SK-N-SH (cell line): ENCODE measurements at regions not wholly inside any gene's neighbourhood (a gene's known extent, or its start where the extent isn't known, plus 50 kb on each side); places are given as distances from the start of the nearest gene placed in this dataset.

Experiments
- CTCF ChIA-PET: fragments of 300-600, 350-600 bp; formaldehyde crosslinking; extraction: SDS; loops from one replicate; lab custom pipeline; 2021; lab: Yijun Ruan, JAX
- POLR2A ChIA-PET: fragments of 350-600 bp; sonication (Branson Sonifier 250); formaldehyde crosslinking; extraction: SDS; loops from one replicate; lab custom pipeline; 2020; ENCODE audit warnings: antibody characterized with exemption, inconsistent platforms; lab: Yijun Ruan, JAX
- DNase-seq: peaks from one replicate; pipeline ENCODE4 v3.0.0; 2012
- H2AFZ ChIP-seq: fragments of 200-600 bp; sonication (generic); 2 replicates; pipeline ENCODE4 v1.8.1; 2016; ENCODE audit warnings: antibody characterized with exemption, mild to moderate bottlenecking, low read depth
- H3F3A ChIP-seq: fragments of 200-600 bp; sonication (generic); replicated peaks from 2 replicates; pipeline ENCODE3; 2016; ENCODE audit warnings: antibody characterized with exemption, mild to moderate bottlenecking; ENCODE audit not compliant: insufficient read depth
- H3K27ac ChIP-seq, 2 experiments: fragments of 200-500 bp in 1 of 2; fragments of 200-600 bp in 1 of 2; sonication (Bioruptor generic) in 1 of 2; sonication (generic), shearing (Covaris generic) in 1 of 2; 2 replicates each; pipeline versions ENCODE4 v1.5.1 to v1.6.1; 2014 to 2016; ENCODE audit warnings: low read depth in 2 of 2, inconsistent platforms in 1 of 2, low read length in 1 of 2, mild to moderate bottlenecking in 1 of 2, mixed read lengths in 1 of 2
- H3K27me3 ChIP-seq: fragments of 200-600 bp; sonication (generic), shearing (Covaris generic); 2 replicates; pipeline ENCODE4 v1.6.1; 2016; ENCODE audit warnings: mixed run types; ENCODE audit not compliant: insufficient read depth
- H3K36me3 ChIP-seq, 2 experiments: fragments of 200-500 bp in 1 of 2; fragments of 200-600 bp in 1 of 2; sonication (Bioruptor generic) in 1 of 2; sonication (generic) in 1 of 2; replicated peaks in 1 of 2; 2 replicates each; pipeline versions ENCODE3 to v1.5.1; 2014 to 2016; ENCODE audit warnings: low read length in 1 of 2, mild to moderate bottlenecking in 1 of 2; ENCODE audit not compliant: insufficient read depth in 2 of 2, control insufficient read depth in 1 of 2
- H3K4me1 ChIP-seq, 2 experiments: fragments of 200-500 bp in 1 of 2; fragments of 200-600 bp in 1 of 2; sonication (Bioruptor generic) in 1 of 2; sonication (generic), shearing (Covaris generic) in 1 of 2; 2 replicates each; pipeline versions ENCODE4 v1.5.1 to v1.6.1; 2014 to 2016; ENCODE audit warnings: low read depth in 1 of 2, low read length in 1 of 2, mixed run types in 1 of 2; ENCODE audit not compliant: insufficient read depth in 2 of 2, control insufficient read depth in 1 of 2
- H3K4me2 ChIP-seq: fragments of 200-600 bp; sonication (generic), shearing (Covaris generic); 2 replicates; pipeline ENCODE4 v1.6.1; 2017; ENCODE audit warnings: mixed run types
- H3K4me3 ChIP-seq, 2 experiments: fragments of 200-500 bp in 1 of 2; fragments of 200-600 bp in 1 of 2; sonication (Bioruptor generic) in 1 of 2; sonication (generic), shearing (Covaris generic) in 1 of 2; 2 replicates each; pipeline versions ENCODE4 v1.5.1 to v1.8.1; 2014 to 2016; ENCODE audit warnings: low read depth in 2 of 2, inconsistent platforms in 1 of 2, low read length in 1 of 2, mild to moderate bottlenecking in 1 of 2, mixed read lengths in 1 of 2, moderate library complexity in 1 of 2
- H3K79me2 ChIP-seq: fragments of 200-600 bp; sonication (generic); 2 replicates; pipeline ENCODE4 v1.8.1; 2017; ENCODE audit warnings: mild to moderate bottlenecking; ENCODE audit not compliant: insufficient read depth
- H3K9ac ChIP-seq: fragments of 200-600 bp; sonication (generic); 2 replicates; pipeline ENCODE4 v1.6.1; 2017; ENCODE audit warnings: mixed run types
- H3K9me2 ChIP-seq: fragments of 200-600 bp; sonication (generic); 2 replicates; pipeline ENCODE4 v1.6.1; 2017; ENCODE audit warnings: mixed run types
- H3K9me3 ChIP-seq: fragments of 200-600 bp; sonication (generic); 2 replicates; pipeline ENCODE4 v1.6.1; 2017; ENCODE audit warnings: mixed run types, mild to moderate bottlenecking, moderate library complexity
- H4K20me1 ChIP-seq: fragments of 200-600 bp; sonication (generic); 2 replicates; pipeline ENCODE4 v1.6.1; 2017; ENCODE audit warnings: mild to moderate bottlenecking, mixed run types; ENCODE audit not compliant: insufficient read depth
- CTCF ChIP-seq: fragments of 200-600 bp; sonication (generic); IDR thresholded peaks from 2 replicates; pipeline ENCODE4 v1.6.1; 2017; ENCODE audit warnings: antibody characterized with exemption, mild to moderate bottlenecking, moderate library complexity
- EP300 ChIP-seq, 2 experiments: IDR thresholded peaks; 2 replicates each; pipeline versions ENCODE4 v1.4.0 to v1.6.1; 2012; ENCODE audit warnings: borderline replicate concordance in 1 of 2, low read depth in 1 of 2, low read length in 1 of 2
- EZH2phosphoT487 ChIP-seq: fragments of 200-600 bp; sonication (generic); IDR thresholded peaks from 2 replicates; pipeline ENCODE4 v1.6.1; 2017; ENCODE audit warnings: low read depth, mixed run types, mild to moderate bottlenecking, antibody characterized with exemption, moderate library complexity, borderline replicate concordance
- FOXJ3 ChIP-seq: sonication (generic); formaldehyde crosslinking; IDR thresholded peaks from 2 replicates; pipeline ENCODE4 v1.5.1; 2020; ENCODE audit warnings: mild to moderate bottlenecking, missing genetic modification reagents
- FOXM1 ChIP-seq: IDR thresholded peaks from 2 replicates; pipeline ENCODE4 v1.4.0; 2012; ENCODE audit warnings: low read depth, mild to moderate bottlenecking
- IRF3 ChIP-seq: fragments of 150-350 bp; IDR thresholded peaks from 2 replicates; pipeline ENCODE4 v1.6.1; 2016; ENCODE audit warnings: mild to moderate bottlenecking, low read depth, low read length
- MAX ChIP-seq: IDR thresholded peaks from 2 replicates; pipeline ENCODE4 v1.4.0; 2012; ENCODE audit warnings: low read depth
- MEF2A ChIP-seq: IDR thresholded peaks from 2 replicates; pipeline ENCODE4 v1.4.0; 2012; ENCODE audit warnings: low read depth, borderline replicate concordance
- MXI1 ChIP-seq: IDR thresholded peaks from 2 replicates; pipeline ENCODE4 v1.6.1; 2012; ENCODE audit warnings: mild to moderate bottlenecking, low read depth, low read length, improper control_type of control experiment
- NFIC ChIP-seq: IDR thresholded peaks from 2 replicates; pipeline ENCODE4 v1.4.0; 2012; ENCODE audit warnings: borderline replicate concordance
- RAD21 ChIP-seq: IDR thresholded peaks from 2 replicates; pipeline ENCODE4 v1.6.1; 2012; ENCODE audit warnings: mild to moderate bottlenecking, low read length
- RCOR1 ChIP-seq: fragments of 150-350 bp; IDR thresholded peaks from 2 replicates; pipeline ENCODE4 v1.6.1; 2017; ENCODE audit warnings: antibody characterized with exemption, low read length
- REST ChIP-seq: IDR thresholded peaks from 2 replicates; pipeline ENCODE4 v1.6.1; 2012; ENCODE audit warnings: mild to moderate bottlenecking, low read depth, low read length, moderate library complexity
- USF2 ChIP-seq: fragments of 150-350 bp; IDR thresholded peaks from 2 replicates; pipeline ENCODE4 v1.6.1; 2017; ENCODE audit warnings: antibody characterized with exemption, low read length, low read depth, borderline replicate concordance
- ZBTB33 ChIP-seq: IDR thresholded peaks from 2 replicates; pipeline ENCODE4 v1.4.0; 2012; ENCODE audit warnings: low read depth, borderline replicate concordance
- WGBS: methylation state at CpG from one replicate; pipeline ENCODE4 v1.1.6; 2017; ENCODE audit warnings: low lambda C conversion rate; 5-methylcytosine and 5-hydroxymethylcytosine counted together

- no peak for DNase-seq
- Histone ChIP-seq H4K20me1 (no peaks in the 10 kb centered on the region), H3F3A (peaks cover 50% of the 10 kb centered on the region), H3K4me2 (0 out of 2 replicates have a peak overlapping the region, but pooled peaks have one; percentile 1), H3K9ac (no peak overlapping the region), H3K4me3 (no peak overlapping the region), H3K4me1 (peaks cover 4 to 74% of the 10 kb centered on the region in 2 experiments), H3K79me2 (no peaks in the 10 kb centered on the region), H3K9me3 (no peaks in the 10 kb centered on the region), H3K27ac (peak overlapping the region in 1 of 2 experiments; percentile 64; a peak in 1 of 4 replicates), H3K27me3 (no peaks in the 10 kb centered on the region), H3K9me2 (no peaks in the 10 kb centered on the region), H3K36me3 (no peaks in the 10 kb centered on the region), H2AFZ (peak overlapping the region; percentile 67)
- ChIA-PET POLR2A (no interaction called here), CTCF (no interaction called here)
- TF ChIP-seq MXI1 = no peak
- no peak for TF ChIP-seq ZBTB33
- TF ChIP-seq RCOR1 = no peak
- no peak for TF ChIP-seq CTCF
- no peak for TF ChIP-seq RAD21
- no peak for TF ChIP-seq USF2
- no peak for TF ChIP-seq EP300 (IDR thresholded peaks at IDR 0.05; ENCODE audit: borderline replicate concordance in 1 of 2, low read depth in 1 of 2, low read length in 1 of 2)
- TF ChIP-seq IRF3 = no peak
- no peak for TF ChIP-seq EZH2phosphoT487
- no peak for TF ChIP-seq NFIC
- TF ChIP-seq REST = no peak
- TF ChIP-seq FOXJ3 (CRISPR knock-in tag) = no peak
- no peak for TF ChIP-seq MAX
- no peak for TF ChIP-seq FOXM1
- TF ChIP-seq MEF2A = no peak
- WGBS = 59% methylated on average over 6 of the region's 6 CpGs
Observed at GRCh38 chr7:116445447-116446211, 53.9 kb upstream of the CAV2 start.
